CD1c-positive myeloid dendritic cell (primary cell): ENCODE measurements at regions not wholly inside any gene's neighbourhood (a gene's known extent, or its start where the extent isn't known, plus 50 kb on each side); places are given as distances from the start of the nearest gene placed in this dataset.
"Not testable (repeated sequence)": the region's sequence is repeated elsewhere in the genome, so short reads cannot be mapped to it uniquely, and the experiment has no call there.

Source experiments
- DNase-seq: peaks from one replicate; pipeline ENCODE4 v3.0.0-alpha.2; 2016; ENCODE audit errors: extremely low spot score

DNA sequence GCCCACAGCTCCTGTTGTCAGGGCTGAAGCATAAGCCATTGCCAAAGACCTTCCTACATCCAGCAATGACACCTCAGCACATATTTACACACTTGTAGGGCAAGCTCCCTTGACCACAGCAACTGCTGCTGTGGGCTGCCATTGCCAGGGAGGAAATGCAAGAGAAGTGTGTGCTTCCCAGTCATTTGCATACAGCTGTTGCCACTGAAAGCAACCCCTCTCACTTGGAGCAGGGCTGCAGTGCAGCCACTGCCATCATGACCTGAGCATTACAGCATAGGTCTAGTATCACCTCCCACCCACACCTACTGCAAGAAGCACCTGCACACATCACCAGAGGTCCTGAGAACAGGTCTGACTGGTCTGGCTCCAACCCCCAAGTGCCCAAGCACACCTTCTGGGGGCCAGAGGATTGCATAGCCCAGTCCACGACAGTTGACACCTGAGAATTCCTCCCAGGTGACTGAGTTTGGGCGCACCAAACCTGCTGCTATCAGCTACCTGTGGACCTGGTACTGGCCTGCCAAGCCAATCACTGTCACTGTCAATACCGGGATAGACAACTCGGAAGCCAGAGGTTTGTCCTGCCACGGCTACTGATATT is 636.5 kb upstream of the SLIT2 start:
- DNase-seq, result no peak

DNA sequence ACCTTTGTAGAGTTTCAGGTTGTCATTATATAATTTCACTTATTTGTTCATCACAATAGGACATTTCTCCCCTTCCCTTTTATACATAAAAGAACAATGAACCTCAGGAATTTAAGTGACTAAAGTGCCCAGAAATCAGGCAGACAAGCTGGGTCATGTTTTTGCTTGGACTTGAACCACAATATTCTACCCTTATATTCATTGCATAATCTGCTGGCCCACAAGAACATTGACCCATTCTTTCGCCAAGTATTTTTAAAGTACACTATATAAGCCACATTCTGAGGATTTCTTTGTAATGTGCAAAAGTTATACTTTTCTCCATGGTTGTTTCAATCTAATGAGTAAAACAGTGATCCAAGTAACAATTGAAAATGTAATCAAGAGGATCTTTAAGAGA is 637.5 kb upstream of the SLIT2 start:
- no peak for DNase-seq

DNA sequence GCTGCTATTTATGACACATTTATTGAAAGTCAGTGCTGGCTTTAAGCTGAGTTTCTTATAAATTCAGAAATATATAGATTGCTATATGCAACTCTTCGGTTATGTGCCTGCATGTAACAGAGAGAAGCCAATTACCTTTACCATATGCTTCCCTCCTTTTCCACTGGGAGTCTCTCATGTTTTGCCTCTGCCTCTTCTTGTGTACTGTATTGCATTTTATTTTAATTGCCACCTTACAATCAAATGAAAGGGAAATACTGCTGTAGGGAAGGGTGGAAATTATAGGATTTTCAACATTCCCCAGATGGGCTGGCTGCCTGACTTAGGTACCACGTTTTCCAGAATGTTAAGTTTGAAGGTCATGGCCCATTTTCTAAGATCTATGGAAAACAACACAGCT is 655.4 kb upstream of the SLIT2 start:
- no peak for DNase-seq

DNA sequence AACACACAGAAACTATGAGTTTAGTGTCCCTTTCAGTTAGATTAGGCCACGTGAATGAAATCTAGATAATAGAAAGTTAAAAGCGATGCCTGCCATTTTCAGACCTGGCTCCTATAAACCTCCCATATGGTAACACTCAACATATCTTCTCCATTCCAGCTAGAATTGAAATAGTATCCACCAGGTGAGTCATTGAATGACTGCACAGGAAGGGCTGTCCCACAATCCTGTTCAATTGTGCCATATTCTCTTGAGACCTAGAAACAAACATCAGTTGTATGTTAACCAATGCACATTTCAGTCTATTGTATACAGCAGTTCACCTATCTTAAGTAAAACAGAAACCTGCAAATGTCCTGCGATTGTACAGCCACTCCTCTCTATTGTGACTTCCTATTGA is 659.3 kb upstream of the SLIT2 start:
- no peak for DNase-seq

DNA sequence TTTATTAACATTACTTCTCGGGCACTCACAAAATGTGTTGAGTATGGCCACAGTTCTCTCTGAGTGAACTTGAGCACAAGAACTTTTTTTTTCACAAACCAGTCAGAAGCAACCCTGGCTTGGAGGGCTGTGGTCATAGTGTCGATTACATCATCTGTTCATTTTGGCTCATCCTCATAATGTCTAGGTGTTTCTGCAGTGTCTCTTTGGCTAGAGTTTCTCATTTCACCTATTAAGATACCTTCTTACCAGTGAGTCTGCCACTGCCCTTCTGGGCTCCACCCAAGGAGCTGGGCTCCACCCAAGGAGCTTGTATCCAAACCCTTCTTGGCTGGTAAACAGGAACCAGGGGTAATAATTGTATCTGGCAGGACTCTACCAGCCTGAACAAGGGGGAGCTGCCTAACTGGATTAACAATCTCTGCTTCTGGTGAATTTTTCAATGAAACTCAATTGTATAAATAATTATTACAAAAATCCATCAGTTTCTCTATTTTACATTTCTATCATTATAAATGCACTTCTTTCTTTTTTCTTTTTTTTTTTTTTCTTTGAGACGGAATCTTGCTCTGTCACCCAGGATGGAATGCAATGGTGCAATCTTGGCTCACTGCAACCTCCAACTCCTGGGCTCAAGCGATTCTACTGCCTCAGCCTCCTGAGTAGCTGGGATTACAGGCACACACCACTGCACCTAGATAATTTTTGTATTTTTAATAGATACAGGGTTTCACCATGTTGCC is 667.7 kb upstream of the SLIT2 start:
- no peak for DNase-seq

DNA sequence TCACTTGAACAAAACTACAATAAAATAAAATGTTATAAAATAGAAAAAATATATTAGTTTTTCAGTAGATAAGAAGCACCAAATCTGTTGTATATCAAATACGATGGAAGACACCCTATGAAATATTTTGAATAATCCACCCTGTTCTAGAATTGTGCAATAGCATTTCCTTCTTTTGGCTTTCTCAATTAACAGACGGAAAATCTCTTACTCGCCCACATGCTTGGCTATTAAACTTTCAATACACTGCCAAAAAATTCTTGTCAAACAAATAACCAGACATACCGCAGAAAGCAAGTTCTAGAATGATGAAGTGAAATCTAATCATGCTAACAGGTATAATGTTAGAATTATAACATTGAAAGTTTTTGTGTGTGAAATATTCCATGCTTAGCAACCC is 671.6 kb upstream of the SLIT2 start:
- no peak for DNase-seq

DNA sequence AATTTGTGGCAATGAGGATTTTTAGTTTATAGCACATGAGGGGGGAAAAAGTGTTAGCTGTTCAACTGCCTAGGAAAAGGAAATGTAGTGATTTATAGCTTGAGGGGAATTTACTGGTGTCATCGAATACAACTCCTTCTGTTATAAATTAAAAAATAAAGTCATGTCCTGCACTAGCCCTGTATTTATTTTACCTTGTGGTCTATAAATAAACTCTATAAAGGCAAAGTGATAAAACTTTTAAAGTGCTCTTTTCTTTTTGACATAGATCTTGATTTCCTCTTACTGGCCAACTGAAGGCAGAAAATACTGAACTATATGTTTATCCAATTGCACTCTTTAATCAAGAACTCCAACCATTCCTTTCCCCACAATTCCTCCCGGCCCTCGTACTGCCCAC is 672.1 kb upstream of the SLIT2 start:
- no peak for DNase-seq

DNA sequence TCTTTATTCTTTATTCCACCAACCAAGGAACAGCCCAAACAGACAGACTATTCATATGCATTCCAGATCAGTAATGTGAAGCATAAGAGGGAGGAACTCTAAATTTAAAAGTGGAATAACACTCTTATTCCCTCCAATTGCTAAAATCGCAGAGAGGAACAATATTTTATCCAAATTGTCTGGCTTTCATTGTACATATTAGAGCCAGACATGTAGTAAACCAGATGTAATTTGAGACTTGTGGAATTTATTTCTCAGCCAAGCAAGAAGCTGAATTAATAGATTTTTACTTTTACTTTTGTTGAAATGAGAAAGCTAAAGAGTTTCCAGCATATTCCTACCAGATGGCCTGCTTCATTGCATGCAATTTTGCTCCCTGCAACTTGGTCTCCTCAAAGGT is 674.6 kb upstream of the SLIT2 start:
- DNase-seq, result no peak

DNA sequence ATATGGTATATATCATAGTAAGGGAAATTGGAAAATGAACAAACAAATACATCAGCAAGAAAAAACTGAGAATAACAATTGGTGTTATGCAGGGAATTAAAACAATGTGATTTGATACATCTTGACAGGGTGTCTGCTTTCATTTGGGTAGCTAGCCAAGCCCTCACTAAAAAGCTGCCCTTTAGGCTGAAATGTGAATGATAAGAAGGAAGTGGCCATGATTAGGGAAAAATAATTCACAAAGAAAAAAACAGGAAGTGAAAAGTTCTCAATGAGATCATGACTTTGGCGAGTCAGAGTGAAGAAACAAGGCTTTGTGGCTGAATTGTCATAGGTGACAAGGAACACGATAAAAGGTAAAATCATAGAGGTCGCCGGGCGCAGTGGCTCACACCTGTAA is 675.8 kb upstream of the SLIT2 start:
- DNase-seq, result peak; percentile 1

DNA sequence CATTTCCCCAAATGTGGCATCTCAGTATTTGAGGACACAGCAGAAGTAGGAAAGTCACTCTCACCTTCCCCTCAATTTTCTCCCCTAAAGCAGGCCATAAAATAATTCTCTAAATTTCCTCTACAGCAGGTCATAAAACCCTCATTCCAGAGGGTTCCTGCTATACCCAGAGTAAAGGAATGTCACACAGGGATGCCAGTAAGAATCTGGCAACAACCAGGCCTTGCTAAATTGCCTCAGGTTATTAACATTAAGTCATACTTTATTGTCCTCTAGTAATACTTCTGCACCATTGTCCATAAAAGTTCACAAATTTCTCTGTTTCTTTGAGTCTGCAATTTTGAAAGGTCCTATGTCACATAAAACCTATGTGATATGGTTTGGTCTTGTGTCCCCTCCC is 685.7 kb upstream of the SLIT2 start:
- DNase-seq, result no peak

DNA sequence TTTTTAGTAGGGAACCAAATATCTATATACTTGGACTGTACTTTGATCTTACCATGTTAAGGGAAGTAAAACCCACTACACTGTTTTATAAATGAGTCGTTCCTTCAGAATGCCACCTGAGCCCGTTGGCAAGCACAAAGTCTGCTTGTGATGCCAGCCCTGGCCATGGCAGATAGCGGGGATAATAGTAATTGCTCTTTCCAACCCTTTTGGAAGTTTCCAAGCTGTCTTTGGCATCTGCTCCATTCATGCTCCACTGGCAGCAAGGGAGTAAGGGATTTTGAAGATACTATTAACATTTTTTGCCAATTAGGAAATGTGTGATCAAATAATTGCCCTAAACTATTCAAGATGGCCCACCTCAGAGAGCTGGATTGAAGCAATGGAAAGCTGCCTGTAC is 689.2 kb upstream of the SLIT2 start:
- no peak for DNase-seq

DNA sequence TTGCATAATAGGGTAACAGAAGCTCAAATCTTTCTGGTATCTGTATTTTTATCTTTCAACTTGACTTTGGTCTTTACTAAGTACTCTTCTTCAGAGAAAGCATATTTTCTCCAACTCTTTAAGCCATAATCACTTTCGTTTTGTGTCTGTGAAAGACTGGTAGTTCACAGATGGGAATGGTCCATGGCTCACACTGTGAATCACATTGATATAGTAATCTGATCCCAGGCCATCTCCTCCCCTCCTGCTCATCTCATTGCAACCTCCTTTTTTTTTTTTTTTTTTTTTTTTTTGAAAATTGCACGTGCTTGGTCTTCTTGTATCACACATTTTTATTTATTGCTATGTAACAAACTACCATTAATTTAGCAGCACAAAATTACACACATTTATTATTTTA is 694.5 kb upstream of the SLIT2 start:
- DNase-seq, result no peak

DNA sequence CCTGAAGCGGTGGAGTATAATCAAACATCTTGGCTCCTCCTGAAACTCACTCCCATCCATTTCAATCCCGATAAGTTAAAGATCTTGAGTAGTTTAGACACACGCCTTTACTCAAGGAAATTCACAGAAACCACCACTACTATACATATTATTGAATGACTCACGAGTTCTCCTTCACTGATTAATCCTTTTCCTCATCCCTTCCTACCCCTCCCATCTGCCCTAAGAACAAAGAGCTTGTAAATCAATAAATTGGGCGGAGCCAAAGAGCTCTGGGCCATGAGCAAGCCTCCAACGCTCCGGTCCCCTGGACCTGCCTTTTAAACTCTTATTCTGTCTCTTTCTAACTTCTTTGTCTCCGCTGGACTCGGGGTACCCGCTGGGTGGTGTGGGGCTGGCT is 695.4 kb upstream of the SLIT2 start:
- not testable (repeated sequence) for DNase-seq

DNA sequence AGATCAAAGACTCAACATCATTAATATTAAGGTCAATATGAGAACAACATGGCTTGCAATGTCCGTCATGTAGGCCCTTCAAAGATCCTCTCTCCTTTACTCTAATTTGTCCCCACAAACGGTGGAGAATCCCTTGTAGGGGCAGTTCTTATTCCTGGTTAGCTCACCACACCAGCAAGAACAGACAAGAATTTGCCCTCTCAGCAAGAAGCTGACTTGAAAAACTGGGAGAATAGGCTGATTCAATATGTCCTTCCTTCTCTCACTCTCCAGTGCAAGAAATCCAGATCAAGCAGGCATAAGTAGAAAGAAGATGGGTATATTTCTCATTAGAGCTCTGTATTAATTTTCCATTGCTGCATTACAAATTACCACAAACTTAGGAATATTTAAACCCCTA is 704.2 kb upstream of the SLIT2 start:
- DNase-seq, result no peak

DNA sequence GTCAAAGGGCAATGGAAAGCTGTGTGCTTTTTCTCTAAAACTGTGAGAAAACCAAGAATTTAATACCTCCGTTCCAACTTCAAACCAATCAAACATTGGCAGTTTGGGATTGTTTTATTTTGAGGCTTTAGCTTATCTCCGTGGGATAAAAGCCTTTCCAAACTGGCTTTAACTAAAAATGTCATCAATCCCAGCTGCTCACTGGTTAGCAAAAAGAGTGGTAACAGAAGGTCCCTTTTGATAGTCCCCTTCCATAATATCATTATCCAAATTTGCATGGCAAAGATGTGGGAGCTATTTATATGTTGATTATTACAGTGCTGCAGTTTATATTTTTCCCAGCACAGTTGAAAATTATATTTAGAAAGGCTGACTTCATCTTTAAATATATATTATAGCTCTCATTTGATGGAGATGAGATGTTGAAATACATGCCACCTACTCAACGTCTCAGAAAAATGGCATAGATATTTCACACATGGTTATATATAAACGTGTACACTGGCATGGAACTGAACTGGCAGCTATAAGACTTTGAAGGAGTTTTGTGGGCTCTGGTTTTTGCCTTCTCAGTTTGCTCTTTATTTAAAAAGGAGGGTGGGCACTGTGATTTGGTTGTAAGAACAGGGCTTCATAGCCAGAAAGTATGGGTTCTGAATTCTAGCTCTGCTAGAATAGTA is 707.1 kb upstream of the SLIT2 start:
- no peak for DNase-seq

DNA sequence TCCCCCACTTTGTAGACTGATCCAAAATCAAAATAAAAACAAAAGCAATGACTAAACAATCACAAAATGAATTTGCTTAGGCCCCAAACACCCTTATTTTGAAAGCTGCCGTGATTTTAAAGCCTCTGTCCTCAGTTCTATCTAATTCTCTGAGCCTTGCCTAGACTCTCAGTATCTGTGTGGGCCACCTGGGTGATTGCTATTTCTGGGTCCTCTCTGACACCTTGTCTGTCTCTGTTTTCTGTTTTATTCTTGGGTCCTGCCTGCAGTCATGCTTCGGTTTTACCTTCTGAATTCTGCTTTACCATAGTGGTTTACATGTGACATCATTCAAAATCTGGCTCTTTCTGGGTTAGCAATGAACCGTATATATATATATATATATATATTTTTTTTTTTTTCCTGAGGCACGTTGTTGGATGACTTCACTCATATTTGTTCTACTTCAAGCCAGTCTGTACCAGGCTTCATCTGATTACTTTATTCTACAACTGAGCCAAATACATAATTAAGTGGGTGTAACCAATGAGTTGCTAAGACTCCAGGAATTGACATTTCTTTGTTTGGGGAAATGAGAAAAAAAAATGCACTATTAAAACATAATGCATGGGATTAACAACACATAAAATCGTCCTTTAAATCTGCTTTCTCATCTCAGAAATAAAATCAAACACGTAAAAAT is 710.7 kb upstream of the SLIT2 start:
- no peak for DNase-seq

DNA sequence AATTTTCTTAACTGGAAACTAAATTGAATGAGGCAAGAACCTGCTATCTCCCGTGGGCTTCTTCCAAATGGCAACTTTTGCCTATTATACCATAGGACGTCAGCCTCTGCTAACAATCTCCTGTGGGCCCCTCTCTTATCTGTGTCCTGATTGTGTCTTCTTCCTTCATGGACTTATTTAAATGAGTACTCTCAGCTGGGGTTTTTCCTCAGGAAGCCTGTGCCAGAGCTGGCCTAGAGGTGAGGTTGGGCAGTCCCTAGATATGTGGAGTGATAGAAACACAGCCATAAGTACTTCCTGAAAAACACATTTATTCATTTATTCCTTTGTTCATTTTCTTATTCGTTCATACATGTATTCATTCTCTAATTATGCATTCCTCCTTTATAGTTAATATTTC is 712.5 kb upstream of the SLIT2 start:
- DNase-seq, result no peak

DNA sequence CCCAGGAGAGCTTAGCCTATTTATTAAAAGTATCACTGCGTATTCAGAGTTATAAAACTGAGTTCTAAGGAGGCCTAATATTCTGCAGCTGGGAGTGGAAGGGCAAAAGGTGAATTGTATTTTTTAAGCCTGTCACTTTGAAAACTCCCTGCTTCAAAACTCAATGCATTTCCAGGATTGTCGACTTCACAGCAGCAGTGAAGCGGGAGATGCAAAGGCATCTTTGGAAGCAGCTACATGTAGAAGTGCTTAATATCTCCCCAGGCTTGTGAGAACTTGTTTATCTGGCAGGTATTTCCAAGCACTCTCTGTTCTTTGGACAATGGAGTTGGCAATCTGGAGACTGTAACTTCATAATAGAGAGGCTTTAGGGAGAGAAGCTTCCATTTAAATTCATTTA is 717.5 kb upstream of the SLIT2 start:
- DNase-seq, result no peak

DNA sequence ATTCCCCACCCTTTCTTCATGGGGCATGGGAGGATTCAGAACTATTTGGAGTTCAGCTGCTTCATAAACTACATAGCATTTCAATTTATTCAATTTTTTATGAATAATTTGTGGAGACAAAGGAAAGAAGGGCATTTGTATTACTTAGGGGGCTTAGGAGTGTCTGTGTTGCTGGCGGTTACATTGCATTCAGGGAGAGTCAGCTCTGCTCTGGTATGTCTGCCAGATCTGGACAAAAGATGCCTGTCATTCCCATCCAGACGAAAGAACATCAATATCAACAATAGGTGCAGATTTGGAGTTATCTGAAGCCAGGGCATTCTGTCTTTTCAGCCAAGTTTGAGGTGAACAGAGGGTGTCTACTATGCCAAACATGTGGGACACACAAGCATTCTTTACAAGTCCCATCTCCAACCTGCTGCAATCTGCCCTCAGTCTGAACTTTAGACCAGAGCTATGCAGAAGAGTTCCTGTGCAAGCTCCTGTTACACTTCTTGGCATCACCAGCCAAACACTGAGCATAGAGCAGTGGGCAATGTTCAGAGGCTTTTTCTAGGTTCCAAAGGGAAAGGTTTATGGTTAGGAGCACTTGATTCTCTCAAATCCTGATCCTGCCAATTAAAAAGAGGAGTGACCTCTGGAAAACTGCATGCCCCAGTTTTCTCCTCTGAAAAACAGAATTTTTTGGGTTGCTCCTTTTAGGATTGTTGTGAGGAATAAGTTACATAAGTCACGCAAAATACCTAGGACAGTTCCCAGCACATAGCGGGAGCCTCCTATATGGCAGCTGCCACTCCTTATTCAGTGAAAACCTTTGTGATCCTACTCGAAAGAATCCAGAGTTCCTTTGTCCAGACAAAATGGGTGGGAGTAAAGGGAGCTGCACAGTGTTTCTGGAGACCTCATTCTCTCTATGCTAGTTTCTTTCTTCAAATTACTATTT is 719.5 kb upstream of the SLIT2 start:
- DNase-seq, result no peak

DNA sequence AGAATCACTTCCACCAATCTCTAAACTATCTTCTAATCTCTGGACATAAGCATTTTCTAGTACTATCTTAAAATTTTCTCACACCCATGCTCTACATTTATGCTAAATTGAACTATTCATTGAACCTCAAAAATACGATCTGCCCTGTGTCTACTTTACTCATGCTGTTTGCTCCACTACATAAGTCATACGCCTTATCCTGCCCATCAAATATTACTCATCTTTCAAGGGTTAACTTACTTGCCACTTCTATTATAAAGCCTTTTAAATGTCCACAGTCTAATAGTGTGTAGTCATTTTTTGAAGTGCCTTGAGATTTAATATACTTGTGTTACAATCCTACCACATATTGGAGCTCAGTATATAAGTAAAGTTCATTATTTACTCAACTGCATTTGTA is 727.7 kb upstream of the SLIT2 start:
- no peak for DNase-seq

DNA sequence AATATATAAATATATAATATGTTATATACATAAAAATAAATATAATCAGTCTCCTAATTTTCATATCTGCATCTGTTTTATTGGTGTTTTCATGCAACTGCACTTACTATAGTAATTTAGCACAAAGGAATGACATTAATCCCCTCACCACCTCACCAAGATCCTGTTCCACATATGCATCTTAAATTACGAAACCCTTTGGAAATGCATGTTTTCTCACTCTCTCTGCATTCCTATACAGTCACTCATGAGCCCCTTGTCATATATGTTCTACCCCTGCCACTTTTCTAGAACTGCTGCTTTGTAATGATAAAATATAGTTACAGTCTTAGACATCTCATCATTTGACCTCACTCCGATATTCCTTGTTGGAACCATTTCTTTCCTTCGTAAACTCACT is 728.7 kb upstream of the SLIT2 start:
- DNase-seq, result no peak
